Loucy (cell line): ENCODE measurements at regions not wholly inside any gene's neighbourhood (a gene's known extent, or its start where the extent isn't known, plus 50 kb on each side); places are given as distances from the start of the nearest gene placed in this dataset.
"Not testable (repeated sequence)": the region's sequence is repeated elsewhere in the genome, so short reads cannot be mapped to it uniquely, and the experiment has no call there.

Source experiments
- H2AFZ ChIP-seq: fragments of 200-600 bp; sonication (generic); 2 replicates; pipeline ENCODE4 v1.6.0; 2016; ENCODE audit warnings: antibody characterized with exemption, mild to moderate bottlenecking, low read length, moderate library complexity
- H3F3A ChIP-seq: fragments of 200-600 bp; 2 replicates; pipeline ENCODE4 v1.6.0; 2016; ENCODE audit warnings: antibody characterized with exemption, low read depth, mild to moderate bottlenecking
- H3K27me3 ChIP-seq: fragments of 200-600 bp; sonication (generic); 2 replicates; pipeline ENCODE4 v1.6.1; 2014; ENCODE audit warnings: low read length, mild to moderate bottlenecking; ENCODE audit not compliant: insufficient read depth, poor library complexity, severe bottlenecking
- H3K36me3 ChIP-seq: fragments of 200-600 bp; sonication (generic); 2 replicates; pipeline ENCODE4 v1.6.1; 2016; ENCODE audit warnings: low read length; ENCODE audit not compliant: insufficient read depth
- H3K4me1 ChIP-seq: fragments of 200-600 bp; sonication (generic); 2 replicates; pipeline ENCODE4 v1.5.1; 2014; ENCODE audit warnings: low read length, mild to moderate bottlenecking; ENCODE audit not compliant: insufficient read depth, poor library complexity, severe bottlenecking
- H3K4me2 ChIP-seq: fragments of 200-600 bp; sonication (generic); 2 replicates; pipeline ENCODE4 v1.6.0; 2014; ENCODE audit warnings: antibody characterized with exemption, low read length, low read depth, mild to moderate bottlenecking; ENCODE audit not compliant: poor library complexity, severe bottlenecking
- H3K4me3 ChIP-seq: fragments of 200-600 bp; sonication (generic); 2 replicates; pipeline ENCODE4 v1.5.1; 2014; ENCODE audit warnings: low read length, mild to moderate bottlenecking, mixed read lengths; ENCODE audit not compliant: poor library complexity, severe bottlenecking
- H3K79me2 ChIP-seq: fragments of 200-600 bp; sonication (generic); 2 replicates; pipeline ENCODE4 v1.6.1; 2014; ENCODE audit warnings: low read length; ENCODE audit not compliant: insufficient read depth
- H3K9ac ChIP-seq: fragments of 200-600 bp; sonication (generic); 2 replicates; pipeline ENCODE4 v1.6.0; 2014; ENCODE audit warnings: mild to moderate bottlenecking, low read depth, low read length, moderate library complexity; ENCODE audit not compliant: poor library complexity, severe bottlenecking
- H3K9me2 ChIP-seq: fragments of 200-600 bp; sonication (generic); replicated peaks from 2 replicates; pipeline ENCODE4 v1.6.1; 2016; ENCODE audit warnings: low read depth, low read length, mixed read lengths
- H3K9me3 ChIP-seq: fragments of 200-600 bp; sonication (generic); 2 replicates; pipeline ENCODE4 v1.6.1; 2014; ENCODE audit warnings: mild to moderate bottlenecking, antibody characterized with exemption, low read length, low read depth; ENCODE audit not compliant: insufficient read depth
- H4K20me1 ChIP-seq: fragments of 200-600 bp; sonication (generic); 2 replicates; pipeline ENCODE4 v1.6.0; 2014; ENCODE audit warnings: antibody characterized with exemption, low read length, mild to moderate bottlenecking; ENCODE audit not compliant: insufficient read depth, poor library complexity, severe bottlenecking
- CTCF ChIP-seq: fragments of 200-600 bp; sonication (generic); conservative IDR thresholded peaks from 2 replicates; pipeline ENCODE4 v1.5.1; 2014; ENCODE audit warnings: mild to moderate bottlenecking, antibody characterized with exemption, low read length
- EZH2phosphoT487 ChIP-seq: fragments of 200-600 bp; IDR thresholded peaks from 2 replicates; pipeline ENCODE4 v1.6.1; 2018; ENCODE audit warnings: antibody characterized with exemption, mild to moderate bottlenecking, moderate library complexity, borderline replicate concordance

GRCh38 chr17:22337467-22337866 is 645.1 kb downstream of the KCNJ18 start:
- no peak for TF ChIP-seq EZH2phosphoT487
- TF ChIP-seq CTCF, result no peak
- Histone ChIP-seq H3F3A (no peaks in the 10 kb centered on the region), H3K9me3 (no peaks in the 10 kb centered on the region), H3K4me2 (no peak overlapping the region), H3K4me1 (no peaks in the 10 kb centered on the region), H3K79me2 (no peaks in the 10 kb centered on the region), H3K9ac (no peak overlapping the region), H4K20me1 (no peaks in the 10 kb centered on the region), H2AFZ (no peak overlapping the region), H3K36me3 (no peaks in the 10 kb centered on the region), H3K4me3 (no peak overlapping the region), H3K27me3 (no peaks in the 10 kb centered on the region), H3K9me2 (no peaks in the 10 kb centered on the region)

GRCh38 chr17:22356603-22357002 is 664.3 kb downstream of the KCNJ18 start:
- H3K4me1 ChIP-seq, H3K79me2 ChIP-seq, H3K36me3 ChIP-seq, H4K20me1 ChIP-seq, H3K4me3 ChIP-seq, H3K4me2 ChIP-seq, H3F3A ChIP-seq, H2AFZ ChIP-seq, H3K9me3 ChIP-seq, H3K27me3 ChIP-seq, H3K9ac ChIP-seq, H3K9me2 ChIP-seq: not testable (repeated sequence)

GRCh38 chr17:22370988-22371387 is 678.7 kb downstream of the KCNJ18 start:
- not testable (repeated sequence) for H2AFZ ChIP-seq, H3K4me2 ChIP-seq, H3K79me2 ChIP-seq, H3K4me3 ChIP-seq, H3K4me1 ChIP-seq, H3K9ac ChIP-seq, H3F3A ChIP-seq, H3K36me3 ChIP-seq, H4K20me1 ChIP-seq, H3K27me3 ChIP-seq, H3K9me2 ChIP-seq, H3K9me3 ChIP-seq

GRCh38 chr17:22373911-22374310 is 681.6 kb downstream of the KCNJ18 start:
- TF ChIP-seq CTCF (no peak), EZH2phosphoT487 (no peak)
- Histone ChIP-seq H3K9me2 (no peaks in the 10 kb centered on the region), H3F3A (no peaks in the 10 kb centered on the region), H3K4me1 (no peaks in the 10 kb centered on the region), H3K27me3 (no peaks in the 10 kb centered on the region), H3K4me3 (no peak overlapping the region), H3K79me2 (no peaks in the 10 kb centered on the region), H3K36me3 (no peaks in the 10 kb centered on the region), H2AFZ (no peak overlapping the region), H3K9ac (no peak overlapping the region), H3K4me2 (no peak overlapping the region), H3K9me3 (no peaks in the 10 kb centered on the region; the same call in 1 of the 2 replicates), H4K20me1 (no peaks in the 10 kb centered on the region)
